ENCODE measurements at regions not wholly inside any gene's neighbourhood (a gene's known extent, or its start where the extent isn't known, plus 50 kb on each side); places are given as distances from the start of the nearest gene placed in this dataset.
"Not testable (repeated sequence)": the region's sequence is repeated elsewhere in the genome, so short reads cannot be mapped to it uniquely, and the experiment has no call there.

DNA sequence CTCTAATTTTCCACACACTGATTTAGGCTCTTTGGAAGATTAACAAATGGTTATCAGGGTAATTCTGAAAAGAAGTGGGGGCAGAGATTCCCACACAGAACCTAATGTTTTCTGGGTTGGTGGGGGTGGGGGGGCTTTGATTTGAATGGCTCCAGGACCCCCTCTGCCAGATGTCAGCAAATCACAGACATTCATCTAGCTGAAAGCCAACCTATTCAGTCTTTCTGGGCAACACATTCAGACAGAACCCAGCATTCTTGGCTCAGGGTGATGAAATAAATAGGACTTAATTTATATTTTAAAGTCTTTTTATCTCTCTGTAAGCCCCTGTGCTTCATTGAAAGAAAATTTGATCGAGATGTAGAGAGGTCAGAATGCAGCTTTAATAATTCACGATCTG lies 533.2 kb downstream of the XYLT1 start:
- no peak for DNase-seq (ENCODE audit: low read depth)
- TF ChIP-seq, protein P1, sequence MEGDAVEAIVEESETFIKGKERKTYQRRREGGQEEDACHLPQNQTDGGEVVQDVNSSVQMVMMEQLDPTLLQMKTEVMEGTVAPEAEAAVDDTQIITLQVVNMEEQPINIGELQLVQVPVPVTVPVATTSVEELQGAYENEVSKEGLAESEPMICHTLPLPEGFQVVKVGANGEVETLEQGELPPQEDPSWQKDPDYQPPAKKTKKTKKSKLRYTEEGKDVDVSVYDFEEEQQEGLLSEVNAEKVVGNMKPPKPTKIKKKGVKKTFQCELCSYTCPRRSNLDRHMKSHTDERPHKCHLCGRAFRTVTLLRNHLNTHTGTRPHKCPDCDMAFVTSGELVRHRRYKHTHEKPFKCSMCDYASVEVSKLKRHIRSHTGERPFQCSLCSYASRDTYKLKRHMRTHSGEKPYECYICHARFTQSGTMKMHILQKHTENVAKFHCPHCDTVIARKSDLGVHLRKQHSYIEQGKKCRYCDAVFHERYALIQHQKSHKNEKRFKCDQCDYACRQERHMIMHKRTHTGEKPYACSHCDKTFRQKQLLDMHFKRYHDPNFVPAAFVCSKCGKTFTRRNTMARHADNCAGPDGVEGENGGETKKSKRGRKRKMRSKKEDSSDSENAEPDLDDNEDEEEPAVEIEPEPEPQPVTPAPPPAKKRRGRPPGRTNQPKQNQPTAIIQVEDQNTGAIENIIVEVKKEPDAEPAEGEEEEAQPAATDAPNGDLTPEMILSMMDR (IDR thresholded peaks at IDR 0.05; ENCODE audit: low read length, missing control alignments): no peak
- no peak overlapping the region for H3K4me3 ChIP-seq (replicated peaks; ENCODE audit: low read depth, low read length)

DNA sequence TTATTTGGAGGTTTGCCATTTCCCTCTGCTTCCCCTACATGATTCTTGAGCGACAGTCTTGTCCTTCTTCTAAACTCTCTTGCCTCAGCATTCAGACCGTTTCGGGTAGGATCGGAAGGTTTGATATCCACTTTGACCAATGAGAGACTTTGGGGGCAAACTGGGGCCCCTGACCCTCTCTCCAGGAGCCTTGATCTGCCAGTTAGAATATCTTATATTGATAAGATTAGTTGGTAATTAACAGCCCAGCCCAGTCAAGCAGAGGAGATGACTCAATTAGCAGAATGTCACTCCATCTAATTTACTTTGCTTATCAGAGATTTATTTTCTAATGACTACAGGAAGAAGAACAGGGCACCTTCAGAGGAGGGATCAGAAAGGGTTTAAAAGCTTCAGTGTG lies 532.8 kb downstream of the XYLT1 start:
- no peak for DNase-seq (ENCODE audit: low read depth)
- TF ChIP-seq, protein P1 (IDR thresholded peaks at IDR 0.05; ENCODE audit: low read length, missing control alignments): no peak
- no peak overlapping the region for H3K4me3 ChIP-seq (replicated peaks; ENCODE audit: low read depth, low read length)

DNA sequence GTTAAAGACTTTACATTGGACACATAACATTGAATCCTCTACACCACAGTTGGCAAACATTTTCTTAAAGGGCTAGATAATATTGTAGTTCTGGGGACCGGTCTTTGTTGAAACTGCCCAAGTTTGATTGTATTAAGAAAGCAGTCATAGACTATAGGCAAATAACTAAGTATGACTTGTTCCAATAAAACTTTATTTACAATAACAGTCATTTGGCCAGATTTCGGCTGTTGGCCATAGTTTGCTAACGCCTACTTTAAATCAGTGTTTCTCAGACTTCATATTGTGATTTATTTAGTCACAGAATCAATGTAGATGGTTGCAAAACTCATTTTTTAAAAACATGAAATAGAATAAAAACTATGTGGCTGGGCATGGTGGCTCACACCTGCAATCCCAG lies 531.8 kb downstream of the XYLT1 start:
- TF ChIP-seq, protein P1 (IDR thresholded peaks at IDR 0.05; ENCODE audit: low read length, missing control alignments): no peak
- no peak for DNase-seq (ENCODE audit: low read depth)
- no peak overlapping the region for H3K4me3 ChIP-seq (replicated peaks; ENCODE audit: low read depth, low read length)

DNA sequence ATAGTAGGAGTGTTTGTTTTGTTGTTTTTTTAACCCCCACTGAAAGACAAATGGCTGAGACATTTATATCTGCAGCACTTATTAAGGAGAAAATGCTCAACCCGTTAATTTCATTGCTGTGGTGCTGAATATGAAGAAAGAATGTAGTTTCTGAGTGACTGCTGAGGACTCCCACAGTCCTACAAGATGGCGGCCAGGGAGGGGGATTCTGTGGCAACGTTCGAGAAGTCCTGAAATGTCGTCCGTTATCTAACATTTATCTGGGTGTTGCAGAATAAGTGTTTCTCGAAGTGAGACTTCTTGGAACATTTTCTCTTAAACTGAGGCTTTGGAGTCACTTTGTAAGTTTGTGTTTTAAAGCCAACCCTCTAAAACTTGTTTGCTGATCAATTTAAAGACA lies 530.4 kb downstream of the XYLT1 start:
- no peak for DNase-seq (ENCODE audit: low read depth)
- H3K4me3 ChIP-seq (replicated peaks; ENCODE audit: low read depth, low read length): no peak overlapping the region
- TF ChIP-seq, protein P1 (IDR thresholded peaks at IDR 0.05; ENCODE audit: low read length, missing control alignments): no peak

DNA sequence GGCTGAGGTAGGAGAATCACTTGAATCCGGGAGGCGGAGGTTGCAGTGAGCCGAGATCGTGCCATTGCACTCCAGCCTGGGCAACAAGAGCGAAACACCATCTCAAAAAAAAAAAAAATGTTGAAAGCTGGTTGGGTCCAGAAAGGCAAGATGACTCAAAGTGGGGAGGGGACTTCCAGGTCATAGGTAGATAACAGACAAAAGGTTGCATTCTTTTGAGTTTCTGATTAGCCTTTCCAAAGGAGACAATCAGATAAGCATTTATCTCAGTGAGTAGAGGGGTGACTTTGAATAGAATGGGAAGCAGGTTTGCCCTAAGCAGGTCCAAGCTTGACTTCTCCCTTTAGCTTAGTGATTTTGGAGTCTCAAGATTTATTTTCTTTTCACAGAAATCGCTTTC lies 527.9 kb downstream of the XYLT1 start:
- not testable (repeated sequence) for DNase-seq (ENCODE audit: low read depth); H3K4me3 ChIP-seq (replicated peaks; ENCODE audit: low read depth, low read length)

DNA sequence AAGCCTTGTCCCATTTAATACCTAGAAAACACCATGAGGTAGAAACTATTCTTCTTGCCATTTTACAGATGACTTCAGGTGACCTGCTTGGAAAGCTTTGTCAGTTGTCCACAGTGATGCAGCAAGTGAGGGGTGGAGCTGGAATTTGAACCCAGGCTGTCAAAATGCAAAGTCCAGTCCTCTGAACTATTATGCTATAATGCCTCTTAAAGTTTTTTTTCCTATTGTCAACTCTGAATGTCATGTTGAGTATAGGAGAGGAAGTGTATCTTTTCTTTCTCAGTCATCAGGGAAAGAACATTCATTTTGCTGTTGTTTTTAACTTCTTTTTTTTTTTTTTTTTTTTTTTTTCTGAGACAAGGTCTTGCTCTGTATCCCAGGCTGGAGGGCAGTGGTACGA lies 525.6 kb downstream of the XYLT1 start:
- TF ChIP-seq, protein P1 (IDR thresholded peaks at IDR 0.05; ENCODE audit: low read length, missing control alignments): no peak
- no peak for DNase-seq (ENCODE audit: low read depth)
- no peak overlapping the region for H3K4me3 ChIP-seq (replicated peaks; ENCODE audit: low read depth, low read length)

DNA sequence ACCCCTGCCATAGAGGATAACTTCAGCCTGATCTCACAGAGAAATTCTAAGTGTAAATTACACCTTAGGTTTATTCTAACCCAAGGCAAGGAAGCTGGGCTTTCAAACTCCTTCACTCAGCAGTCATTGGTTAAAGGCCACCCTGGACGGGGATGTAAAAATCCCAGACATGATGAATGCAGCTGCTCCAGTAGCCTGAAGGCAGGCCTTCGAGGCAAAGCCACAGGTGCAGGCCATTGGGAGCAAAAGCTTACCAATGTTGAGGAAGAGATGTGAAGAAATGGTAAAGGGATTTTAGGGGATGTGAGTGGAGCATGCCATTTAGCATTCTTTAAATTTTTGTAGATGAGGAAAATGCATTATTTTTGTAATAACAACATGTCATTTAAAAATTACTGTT lies 514.4 kb downstream of the XYLT1 start:
- no peak overlapping the region for H3K4me3 ChIP-seq (replicated peaks; ENCODE audit: low read depth, low read length)
- TF ChIP-seq, protein P1 (IDR thresholded peaks at IDR 0.05; ENCODE audit: low read length, missing control alignments): no peak
- no peak for DNase-seq (ENCODE audit: low read depth)

DNA sequence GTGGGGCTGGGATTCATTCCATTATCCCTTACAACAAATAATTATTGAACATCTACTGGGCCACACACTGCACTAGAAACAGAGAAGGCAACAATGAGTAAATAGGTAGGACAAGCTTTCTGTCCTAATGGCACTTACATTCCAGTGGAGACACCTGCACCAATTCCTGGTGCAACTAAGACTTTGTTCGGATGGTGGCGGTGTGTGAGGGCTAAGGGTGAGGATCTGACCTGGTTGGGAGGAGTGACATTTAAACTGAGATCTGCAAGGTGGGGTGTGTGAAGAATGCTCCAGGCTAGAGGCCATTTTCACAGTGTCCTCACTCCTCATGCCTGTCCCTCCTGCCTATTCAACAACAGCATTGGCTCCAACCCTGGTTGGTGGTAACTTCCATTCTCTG lies 510.0 kb downstream of the XYLT1 start:
- TF ChIP-seq, protein P1 (IDR thresholded peaks at IDR 0.05; ENCODE audit: low read length, missing control alignments): no peak
- no peak overlapping the region for H3K4me3 ChIP-seq (replicated peaks; ENCODE audit: low read depth, low read length)
- DNase-seq (ENCODE audit: low read depth): no peak

Measured in fibroblast of pulmonary artery (primary cell).